Activated naive CD4-positive, alpha-beta T cell treated with anti-CD3 and anti-CD28 coated beads, Interleukin-2, amount 50 U/mL, for 24 hours (primary cell): ENCODE measurements at regions not wholly inside any gene's neighbourhood (a gene's known extent, or its start where the extent isn't known, plus 50 kb on each side); places are given as distances from the start of the nearest gene placed in this dataset.
"Not testable (repeated sequence)": the region's sequence is repeated elsewhere in the genome, so short reads cannot be mapped to it uniquely, and the experiment has no call there.

ENCODE experiments used
- H3K27ac Mint-ChIP-seq: one replicate; pipeline ENCODE4 v1.8.0; 2021; ENCODE audit warnings: mild to moderate bottlenecking, mixed read lengths
- H3K27me3 Mint-ChIP-seq: one replicate; pipeline ENCODE4 v1.8.0; 2021; ENCODE audit warnings: mixed read lengths
- H3K36me3 Mint-ChIP-seq: one replicate; pipeline ENCODE4 v1.8.0; 2021; ENCODE audit warnings: mixed read lengths
- H3K4me1 Mint-ChIP-seq: one replicate; pipeline ENCODE4 v1.8.0; 2021; ENCODE audit warnings: mixed read lengths
- H3K4me3 Mint-ChIP-seq: one replicate; pipeline ENCODE4 v1.8.0; 2021; ENCODE audit warnings: mild to moderate bottlenecking, mixed read lengths
- H3K9me3 Mint-ChIP-seq: one replicate; pipeline ENCODE4 v1.8.0; 2021; ENCODE audit warnings: mixed read lengths

DNA sequence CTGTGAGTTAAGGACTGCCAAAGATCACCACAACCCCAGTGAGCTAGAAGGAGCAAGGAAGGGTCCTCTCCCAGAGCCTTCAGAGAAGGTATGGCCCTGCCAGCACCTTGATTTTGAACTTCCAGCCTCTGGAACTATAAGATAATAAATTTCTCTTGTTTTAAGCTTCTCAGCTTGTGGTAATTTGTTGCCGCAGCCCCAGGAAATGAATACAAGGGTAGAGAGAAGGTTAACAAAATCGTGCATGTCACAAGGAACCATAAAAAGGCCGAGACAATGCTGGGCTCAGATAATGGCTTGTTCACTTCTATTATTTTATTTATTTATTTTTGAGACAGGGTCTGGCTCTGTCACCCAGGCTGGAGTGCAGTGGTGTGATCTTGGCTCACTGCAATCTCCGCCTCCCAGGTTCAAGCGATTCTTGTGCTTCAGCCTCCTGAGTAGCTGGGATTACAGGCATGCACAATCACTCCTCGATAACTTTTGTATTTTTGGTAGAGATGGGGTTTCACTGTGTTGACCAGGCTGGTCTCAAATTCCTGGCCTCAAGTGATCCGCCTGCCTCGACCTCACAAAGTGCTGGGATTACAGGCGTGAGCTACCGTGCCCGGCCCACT lies 71.5 kb downstream of the WSB1 start:
- not testable (repeated sequence) for H3K36me3 Mint-ChIP-seq, H3K27me3 Mint-ChIP-seq, H3K4me1 Mint-ChIP-seq, H3K9me3 Mint-ChIP-seq, H3K4me3 Mint-ChIP-seq, H3K27ac Mint-ChIP-seq

GRCh38 chr17:27366437-27366836 lies 72.5 kb downstream of the WSB1 start:
- H3K4me3 Mint-ChIP-seq: no peak overlapping the region

DNA sequence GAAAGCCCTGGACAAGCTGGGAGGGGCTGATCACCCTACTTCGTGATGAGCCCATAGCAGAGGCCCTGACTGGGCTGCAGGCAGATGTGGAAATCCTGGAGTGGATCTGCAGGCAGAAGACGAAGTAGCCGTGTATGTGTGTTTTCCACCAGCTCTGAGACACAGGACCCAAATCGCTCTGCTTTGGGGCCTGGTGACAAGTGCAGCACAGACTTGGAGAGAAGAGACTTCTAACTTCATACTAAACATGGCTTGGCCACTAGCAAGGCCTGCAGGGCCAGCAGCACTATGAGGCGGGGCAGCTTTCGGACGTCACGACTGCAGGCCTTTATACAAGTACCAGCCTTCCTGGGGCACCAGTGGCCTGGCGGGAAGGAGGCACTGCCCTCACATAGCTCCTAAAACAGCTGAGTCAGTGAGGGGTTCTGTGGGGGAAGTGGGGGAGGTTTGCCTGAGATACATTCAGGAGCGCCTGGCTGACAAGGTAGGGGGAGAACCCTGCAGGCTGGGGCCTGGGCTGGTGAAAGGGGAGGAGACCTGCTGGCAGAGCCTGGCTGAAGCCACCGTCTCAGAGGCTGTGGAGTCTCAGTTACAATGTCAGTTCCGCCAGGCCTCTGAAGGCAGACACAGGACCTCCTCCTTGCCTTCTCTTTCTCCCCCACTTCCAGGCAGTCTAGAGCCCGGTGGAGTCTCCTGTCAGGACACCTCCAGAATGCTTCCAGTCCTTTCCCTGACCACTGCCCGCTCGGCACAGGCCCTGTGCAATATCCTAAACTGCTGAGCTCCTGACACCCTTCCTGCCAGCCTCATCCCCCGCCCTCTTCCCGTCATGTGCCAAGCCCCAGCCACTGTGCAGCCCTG lies 73.4 kb downstream of the WSB1 start:
- no peak overlapping the region for H3K27ac Mint-ChIP-seq
- no peaks in the 10 kb centered on the region for H3K4me1 Mint-ChIP-seq
- H3K27me3 Mint-ChIP-seq: no peaks in the 10 kb centered on the region
- H3K4me3 Mint-ChIP-seq: no peak overlapping the region
- H3K9me3 Mint-ChIP-seq: peaks cover 6% of the 10 kb centered on the region
- no peaks in the 10 kb centered on the region for H3K36me3 Mint-ChIP-seq

More at GRCh38 chr17:27366437-27366836, 72.5 kb downstream of the WSB1 start:
- no peaks in the 10 kb centered on the region for H3K36me3 Mint-ChIP-seq
- peaks cover under 1% of the 10 kb centered on the region for H3K9me3 Mint-ChIP-seq
- H3K27me3 Mint-ChIP-seq: no peaks in the 10 kb centered on the region
- H3K4me1 Mint-ChIP-seq: no peaks in the 10 kb centered on the region
- H3K27ac Mint-ChIP-seq: no peak overlapping the region

- Mint-ChIP-seq H3K9me3 (peaks cover 10% of the 10 kb centered on the region), H3K27ac (no peak overlapping the region), H3K36me3 (peaks cover 4% of the 10 kb centered on the region), H3K4me1 (no peaks in the 10 kb centered on the region), H3K27me3 (peaks cover 1% of the 10 kb centered on the region), H3K4me3 (no peak overlapping the region)
These were observed 74.4 kb downstream of the WSB1 start for GRCh38 chr17:27368151-27368795.

GRCh38 chr17:27368980-27369379 lies 75.1 kb downstream of the WSB1 start:
- no peak overlapping the region for H3K27ac Mint-ChIP-seq
- H3K9me3 Mint-ChIP-seq: peaks cover 13% of the 10 kb centered on the region
- no peak overlapping the region for H3K4me3 Mint-ChIP-seq
- no peaks in the 10 kb centered on the region for H3K4me1 Mint-ChIP-seq
- peaks cover 4% of the 10 kb centered on the region for H3K27me3 Mint-ChIP-seq
- peaks cover 7% of the 10 kb centered on the region for H3K36me3 Mint-ChIP-seq

GRCh38 chr17:27370776-27371175 lies 76.9 kb downstream of the WSB1 start:
- Mint-ChIP-seq H3K9me3 (peaks cover 13% of the 10 kb centered on the region), H3K27me3 (peaks cover 4% of the 10 kb centered on the region), H3K4me1 (no peaks in the 10 kb centered on the region), H3K36me3 (peaks cover 9% of the 10 kb centered on the region), H3K4me3 (no peak overlapping the region), H3K27ac (no peak overlapping the region)

- Mint-ChIP-seq H3K9me3 (peaks cover 13% of the 10 kb centered on the region), H3K27me3 (peaks cover 10% of the 10 kb centered on the region)
- not testable (repeated sequence) for H3K4me3 Mint-ChIP-seq, H3K36me3 Mint-ChIP-seq, H3K4me1 Mint-ChIP-seq, H3K27ac Mint-ChIP-seq
These were observed 79.8 kb downstream of the WSB1 start for GRCh38 chr17:27373695-27374094.

DNA sequence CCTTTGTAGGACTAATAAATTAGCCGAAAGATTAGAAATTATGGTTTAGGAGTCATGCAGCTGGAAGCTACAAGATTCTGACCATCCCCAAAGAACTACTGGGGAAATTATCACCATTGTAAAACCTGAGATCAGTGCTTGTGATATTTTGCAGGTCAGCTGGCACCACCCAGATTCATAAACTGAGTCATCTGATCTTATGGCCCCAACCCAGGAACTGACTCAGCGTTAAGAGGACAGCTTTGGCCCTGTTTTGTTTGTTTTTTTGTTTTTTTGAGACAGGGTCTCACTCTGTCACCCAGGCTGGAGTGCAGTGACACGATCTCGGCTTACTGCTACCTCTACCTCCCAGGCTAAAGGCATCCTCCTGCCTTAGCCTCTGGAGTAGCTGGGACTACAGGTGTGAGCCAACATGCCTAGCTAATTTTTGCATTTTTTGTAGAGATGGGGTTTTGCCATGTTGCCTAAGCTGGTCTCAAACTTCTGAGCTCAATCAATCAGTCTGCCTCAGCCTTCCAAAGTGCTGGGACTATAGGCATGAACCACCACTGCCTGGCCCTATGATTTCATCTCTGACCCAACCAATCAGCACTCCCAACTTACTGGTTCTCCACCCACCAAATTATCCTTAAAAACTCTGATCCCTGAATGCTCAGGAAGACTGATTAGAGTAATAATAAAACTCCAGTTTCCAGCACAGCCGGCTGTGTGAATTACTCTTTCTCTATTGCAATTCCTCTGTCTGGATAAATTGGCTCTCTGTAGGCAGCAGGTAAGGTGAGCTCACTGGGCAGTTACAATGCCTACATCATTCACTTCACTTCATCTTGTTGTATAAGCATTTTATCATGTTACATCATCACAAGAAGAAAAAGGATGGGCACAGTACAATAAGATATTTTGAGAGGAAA lies 79.4 kb upstream of the KSR1 start:
- Mint-ChIP-seq H3K9me3 (peaks cover 8% of the 10 kb centered on the region), H3K4me1 (no peaks in the 10 kb centered on the region), H3K27ac (no peak overlapping the region), H3K4me3 (no peak overlapping the region), H3K27me3 (peaks cover 25% of the 10 kb centered on the region), H3K36me3 (peaks cover 9% of the 10 kb centered on the region)

DNA sequence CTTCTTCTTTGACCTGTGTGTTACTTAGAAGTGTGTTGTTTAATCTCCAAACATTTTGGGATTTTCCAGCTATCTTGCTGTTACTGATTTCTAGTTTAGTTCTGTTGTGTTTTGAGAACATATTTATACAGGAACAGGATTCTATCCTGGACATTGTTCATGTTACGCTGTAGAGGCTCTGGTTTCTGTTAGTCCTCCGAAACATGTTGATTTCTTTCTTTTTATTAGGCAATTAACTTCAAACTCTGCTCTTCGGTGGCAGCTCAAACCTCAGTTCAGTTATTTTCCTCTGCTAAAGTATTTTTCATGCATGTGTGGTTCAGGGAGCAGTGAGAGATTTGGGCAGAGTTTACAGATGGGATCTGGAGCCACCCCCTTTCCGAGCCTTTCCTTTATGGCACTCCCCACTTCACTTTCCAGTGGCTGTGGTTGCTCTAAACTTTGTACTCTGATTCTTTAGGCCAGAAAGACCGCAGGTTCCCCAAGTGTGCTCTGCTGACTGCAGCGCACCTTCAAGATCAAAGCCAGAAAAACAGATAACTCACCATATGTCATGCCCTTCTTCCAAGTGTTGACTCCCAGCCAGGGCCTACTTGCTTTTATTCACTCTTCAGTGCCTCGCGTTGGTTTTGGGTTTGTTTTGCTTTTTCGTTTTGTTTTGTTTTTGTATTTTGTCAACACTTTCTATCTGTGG lies 77.6 kb upstream of the KSR1 start:
- peaks cover 21% of the 10 kb centered on the region for H3K27me3 Mint-ChIP-seq
- peaks cover 1% of the 10 kb centered on the region for H3K36me3 Mint-ChIP-seq
- no peaks in the 10 kb centered on the region for H3K9me3 Mint-ChIP-seq
- H3K4me1 Mint-ChIP-seq: no peaks in the 10 kb centered on the region
- no peak overlapping the region for H3K4me3 Mint-ChIP-seq
- H3K27ac Mint-ChIP-seq: no peak overlapping the region

DNA sequence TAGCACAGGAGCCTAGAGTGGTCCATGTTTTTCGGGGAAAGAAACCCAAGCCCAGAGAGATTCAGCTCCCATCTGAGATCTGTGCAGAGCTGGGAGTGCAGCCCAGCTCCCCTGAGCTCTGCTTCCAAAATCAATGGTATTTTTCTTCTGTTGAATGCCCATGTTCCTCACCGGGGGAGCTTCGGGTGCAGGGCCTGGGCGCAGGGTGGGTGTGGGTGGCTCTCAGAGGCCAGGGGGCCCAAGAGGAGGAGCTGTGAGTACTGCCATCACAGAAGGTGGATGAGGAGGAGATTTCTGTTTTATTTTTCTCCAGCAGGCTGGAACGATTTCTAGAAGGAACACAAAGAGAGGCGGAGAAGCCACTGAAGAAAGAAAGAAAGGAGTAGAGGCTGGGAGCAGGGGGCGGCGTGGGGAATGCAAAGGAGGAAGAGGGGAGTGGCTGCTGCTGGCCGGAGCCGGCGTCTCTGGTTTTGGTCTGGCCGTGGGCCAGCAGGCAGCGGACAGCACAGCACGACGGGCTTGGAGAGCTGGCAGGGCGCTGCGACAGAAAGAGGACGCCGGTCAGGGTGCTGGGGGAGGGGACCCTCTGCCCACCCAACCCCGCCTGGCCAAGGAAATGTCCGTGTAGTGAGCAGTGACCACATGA lies 76.2 kb upstream of the KSR1 start:
- no peaks in the 10 kb centered on the region for H3K36me3 Mint-ChIP-seq
- no peak overlapping the region for H3K4me3 Mint-ChIP-seq
- H3K9me3 Mint-ChIP-seq: no peaks in the 10 kb centered on the region
- no peak overlapping the region for H3K27ac Mint-ChIP-seq
- H3K27me3 Mint-ChIP-seq: peaks cover 21% of the 10 kb centered on the region
- H3K4me1 Mint-ChIP-seq: no peaks in the 10 kb centered on the region

DNA sequence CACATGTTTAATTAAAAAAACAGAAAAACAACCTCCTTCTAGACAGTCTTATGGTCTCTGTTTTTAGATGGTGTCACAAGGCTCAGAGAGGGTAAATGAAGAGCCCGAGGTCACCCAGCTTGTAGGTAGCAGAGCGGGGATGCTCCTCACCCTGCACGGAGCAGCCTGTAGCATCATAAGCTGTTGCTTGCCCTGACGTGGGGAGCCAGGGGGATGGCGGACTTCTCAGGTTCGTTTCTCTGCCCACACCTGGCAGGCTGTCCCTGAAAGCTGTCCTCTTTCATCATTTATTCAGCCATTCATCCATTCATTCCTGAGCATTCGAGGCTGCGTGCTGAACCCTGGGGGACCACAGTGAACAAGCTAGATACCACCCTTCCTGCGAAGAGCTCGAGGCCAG lies 75.7 kb upstream of the KSR1 start:
- H3K36me3 Mint-ChIP-seq: no peaks in the 10 kb centered on the region
- H3K27me3 Mint-ChIP-seq: peaks cover 21% of the 10 kb centered on the region
- H3K4me1 Mint-ChIP-seq: no peaks in the 10 kb centered on the region
- H3K9me3 Mint-ChIP-seq: no peaks in the 10 kb centered on the region
- H3K27ac Mint-ChIP-seq: no peak overlapping the region
- no peak overlapping the region for H3K4me3 Mint-ChIP-seq

DNA sequence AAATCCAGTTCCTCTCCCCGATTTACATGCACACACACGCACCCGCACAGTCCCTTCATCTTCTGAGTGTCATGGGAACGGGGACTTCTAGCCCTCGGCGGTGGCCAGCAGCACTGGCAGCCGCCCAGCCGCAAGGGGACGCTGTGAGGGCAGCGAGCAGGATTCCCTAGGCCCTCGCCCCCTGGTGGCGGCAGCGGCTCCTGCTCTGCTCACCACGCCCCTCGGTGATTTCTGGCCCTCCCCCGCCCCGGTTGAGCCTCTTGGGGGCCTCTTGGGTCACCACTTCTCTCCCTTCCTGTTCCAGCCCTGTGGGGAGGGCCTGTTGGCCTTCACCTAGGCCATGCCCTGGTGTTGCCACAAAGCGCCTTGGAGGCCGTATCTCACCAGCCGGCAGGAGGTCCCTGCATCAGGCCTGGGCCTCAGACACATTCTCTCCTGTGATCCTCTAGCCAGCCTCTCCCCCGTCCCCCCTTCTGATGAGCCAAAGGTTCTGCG lies 75.2 kb upstream of the KSR1 start:
- no peak overlapping the region for H3K27ac Mint-ChIP-seq

DNA sequence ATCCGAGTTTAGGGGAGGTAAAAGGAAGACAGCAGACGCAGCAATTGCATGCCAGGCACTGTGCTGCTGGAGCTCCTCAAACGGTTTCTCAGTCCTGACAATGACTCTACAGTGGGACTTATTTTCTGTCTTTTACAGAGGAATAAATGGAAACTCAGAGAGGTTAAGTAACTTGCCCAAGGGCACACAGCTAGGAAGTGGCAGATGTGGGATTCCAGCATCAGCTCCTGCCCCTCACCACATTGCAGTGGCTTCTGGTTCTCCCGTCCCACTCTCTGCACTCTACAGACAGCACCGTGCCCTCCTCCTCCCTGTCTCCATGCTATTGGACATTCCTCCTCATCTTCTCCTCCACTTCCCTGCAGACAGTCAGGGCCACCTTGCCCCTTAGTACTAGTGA lies 74.2 kb upstream of the KSR1 start:
- Mint-ChIP-seq H3K27ac (no peak overlapping the region), H3K9me3 (no peaks in the 10 kb centered on the region), H3K27me3 (peaks cover 20% of the 10 kb centered on the region), H3K36me3 (no peaks in the 10 kb centered on the region), H3K4me1 (no peaks in the 10 kb centered on the region), H3K4me3 (no peak overlapping the region)

More for the DNA sequence above, 75.2 kb upstream of the KSR1 start:
- Mint-ChIP-seq H3K27me3 (peaks cover 21% of the 10 kb centered on the region), H3K9me3 (no peaks in the 10 kb centered on the region), H3K36me3 (no peaks in the 10 kb centered on the region), H3K4me3 (no peak overlapping the region), H3K4me1 (no peaks in the 10 kb centered on the region)

- Mint-ChIP-seq H3K4me3 (no peak overlapping the region), H3K27me3 (peaks cover 12% of the 10 kb centered on the region), H3K9me3 (no peaks in the 10 kb centered on the region), H3K36me3 (no peaks in the 10 kb centered on the region), H3K4me1 (peaks cover 6% of the 10 kb centered on the region), H3K27ac (no peak overlapping the region)
These were observed 72.0 kb upstream of the KSR1 start for GRCh38 chr17:27384261-27384701.
